NOMO-1 (cell line): ENCODE measurements at regions not wholly inside any gene's neighbourhood (a gene's known extent, or its start where the extent isn't known, plus 50 kb on each side); places are given as distances from the start of the nearest gene placed in this dataset.
"Not testable (repeated sequence)": the region's sequence is repeated elsewhere in the genome, so short reads cannot be mapped to it uniquely, and the experiment has no call there.

Experiments used
- DNase-seq, 2 experiments: peaks; one replicate each; lab custom pipeline; 2025; ENCODE audit not compliant: unreplicated experiment in 2 of 2; lab: John Stamatoyannopoulos, UW

DNA sequence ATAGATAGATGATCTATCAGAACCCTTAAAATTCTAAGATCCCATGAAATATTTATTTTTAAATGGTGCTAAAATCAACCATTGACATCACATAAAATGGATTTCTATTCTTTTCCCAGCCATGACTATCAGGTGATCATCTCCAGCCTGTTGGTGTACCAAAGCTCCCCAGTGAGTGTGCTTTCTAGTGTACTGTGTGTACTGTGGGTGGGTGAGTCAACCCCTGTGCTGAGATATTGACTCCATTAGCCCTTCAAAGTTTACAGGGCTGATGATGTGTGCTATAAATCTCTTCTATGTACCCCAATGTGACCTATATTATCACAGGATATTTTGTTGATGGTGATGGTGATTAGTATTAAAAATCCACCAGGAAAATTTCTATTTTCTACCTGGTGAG, 344.6 kb downstream of the MMUT start:
- no peak for DNase-seq

DNA sequence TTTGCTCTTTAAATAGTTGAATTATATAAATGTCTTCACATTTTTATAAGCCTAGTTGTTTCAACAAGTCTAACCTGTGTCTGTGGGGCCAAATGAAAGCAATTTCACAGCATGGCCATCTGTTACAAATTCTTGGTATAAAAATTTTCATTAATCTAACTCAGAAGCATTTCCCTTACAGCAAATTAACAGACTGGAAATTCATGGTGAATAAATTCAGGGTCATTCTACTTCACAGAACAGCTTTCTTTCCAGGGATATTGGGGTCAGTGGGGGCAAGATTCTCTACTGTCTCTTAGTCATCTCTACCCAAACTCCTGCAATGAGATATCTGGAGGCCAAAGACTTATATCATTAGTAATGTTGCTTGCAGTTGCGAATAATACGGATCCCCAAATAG, 352.1 kb downstream of the MMUT start:
- DNase-seq, result no peak

DNA sequence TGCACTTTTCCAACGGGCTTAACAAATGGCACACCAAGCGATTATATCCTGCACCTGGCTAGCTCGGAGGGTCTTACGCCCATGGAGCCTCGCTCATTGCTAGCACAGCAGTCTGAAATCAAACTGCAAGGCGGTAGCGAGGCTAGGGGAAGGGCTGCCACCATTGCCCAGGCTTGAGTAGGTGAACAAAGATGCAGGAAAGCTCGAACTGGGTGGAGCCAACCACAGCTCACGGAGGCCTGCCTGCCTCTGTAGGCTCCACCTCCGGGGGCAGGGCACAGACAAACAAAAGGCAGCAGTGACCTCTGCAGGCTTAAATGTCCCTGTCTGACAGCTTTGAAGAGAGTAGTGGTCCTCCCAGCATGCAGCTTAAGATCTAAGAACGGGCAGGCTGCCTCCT, 365.4 kb downstream of the MMUT start:
- not testable (repeated sequence) for DNase-seq

DNA sequence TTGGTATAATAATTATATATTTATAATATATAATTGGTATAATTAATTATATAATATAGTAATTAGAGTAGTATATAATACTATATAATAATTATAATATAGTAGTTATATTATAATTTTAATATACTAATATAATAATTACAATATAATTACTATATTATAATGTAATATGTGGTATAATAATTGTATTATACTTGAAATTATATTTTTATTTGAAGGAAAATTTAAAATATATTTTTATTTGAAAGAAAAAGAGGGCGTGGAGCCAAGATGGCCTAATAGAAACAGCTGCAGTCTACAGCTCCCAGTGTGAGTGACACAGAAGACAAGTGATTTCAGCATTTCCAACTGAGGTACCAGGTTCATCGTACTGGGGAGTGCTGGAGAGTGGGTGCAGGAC, 365.9 kb downstream of the MMUT start:
- DNase-seq, result peak in 1 of 2 experiments; percentile 16

DNA sequence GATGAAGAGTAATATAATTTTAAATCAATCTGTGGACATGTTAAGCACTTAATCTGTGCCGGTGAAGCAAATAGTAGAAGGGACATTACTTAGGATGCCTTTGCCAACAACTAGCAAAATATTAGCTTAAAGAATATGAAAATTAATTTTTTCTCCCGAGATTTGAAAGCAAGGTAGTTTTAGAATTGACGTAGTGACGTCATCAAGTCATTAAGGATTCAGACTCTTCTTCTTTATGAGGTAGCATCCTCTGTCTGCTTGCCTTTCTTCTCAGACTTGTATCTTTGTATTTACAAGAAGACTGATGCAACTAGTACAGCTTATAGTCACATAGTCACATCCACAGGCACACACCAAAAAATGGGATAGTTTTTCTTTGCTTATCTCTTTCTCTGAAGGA, 374.4 kb downstream of the MMUT start:
- no peak for DNase-seq

DNA sequence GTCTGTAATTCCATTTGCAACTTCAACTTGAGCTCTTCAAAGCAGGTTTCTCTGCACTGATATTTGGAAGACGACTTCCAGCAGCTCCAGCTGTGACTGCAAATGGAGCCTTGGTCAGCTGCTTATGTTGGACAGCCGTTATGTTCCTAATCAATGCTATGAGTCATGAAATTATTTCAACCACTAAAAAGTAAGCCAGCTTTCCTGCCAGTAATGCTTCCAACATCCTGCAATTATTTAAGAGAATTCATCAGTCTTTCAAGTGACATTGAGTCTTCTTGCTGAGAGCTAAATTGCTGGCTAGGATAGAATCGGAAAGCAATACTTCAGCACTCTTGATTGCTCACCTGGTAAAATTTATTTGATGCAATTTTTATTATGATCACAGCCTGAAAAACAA, 375.7 kb downstream of the MMUT start:
- no peak for DNase-seq

DNA sequence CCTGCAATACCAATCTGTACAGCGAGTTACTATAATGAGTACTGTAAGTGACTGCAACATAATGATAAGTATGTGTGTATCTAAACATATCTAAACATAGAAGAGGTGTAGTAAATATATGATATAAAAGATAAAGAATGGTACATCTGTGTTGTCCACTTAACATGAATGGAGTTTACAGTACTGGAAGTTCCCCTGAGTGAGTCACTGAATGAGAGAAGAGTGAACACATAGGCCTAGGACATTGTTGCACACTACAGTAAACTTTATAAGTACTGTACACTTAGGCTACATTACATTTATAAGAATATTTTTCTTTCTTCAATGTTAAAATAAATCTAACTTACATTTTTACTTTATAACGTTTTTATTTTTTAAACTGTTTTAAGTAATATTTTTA, 380.4 kb downstream of the MMUT start:
- DNase-seq, result no peak

DNA sequence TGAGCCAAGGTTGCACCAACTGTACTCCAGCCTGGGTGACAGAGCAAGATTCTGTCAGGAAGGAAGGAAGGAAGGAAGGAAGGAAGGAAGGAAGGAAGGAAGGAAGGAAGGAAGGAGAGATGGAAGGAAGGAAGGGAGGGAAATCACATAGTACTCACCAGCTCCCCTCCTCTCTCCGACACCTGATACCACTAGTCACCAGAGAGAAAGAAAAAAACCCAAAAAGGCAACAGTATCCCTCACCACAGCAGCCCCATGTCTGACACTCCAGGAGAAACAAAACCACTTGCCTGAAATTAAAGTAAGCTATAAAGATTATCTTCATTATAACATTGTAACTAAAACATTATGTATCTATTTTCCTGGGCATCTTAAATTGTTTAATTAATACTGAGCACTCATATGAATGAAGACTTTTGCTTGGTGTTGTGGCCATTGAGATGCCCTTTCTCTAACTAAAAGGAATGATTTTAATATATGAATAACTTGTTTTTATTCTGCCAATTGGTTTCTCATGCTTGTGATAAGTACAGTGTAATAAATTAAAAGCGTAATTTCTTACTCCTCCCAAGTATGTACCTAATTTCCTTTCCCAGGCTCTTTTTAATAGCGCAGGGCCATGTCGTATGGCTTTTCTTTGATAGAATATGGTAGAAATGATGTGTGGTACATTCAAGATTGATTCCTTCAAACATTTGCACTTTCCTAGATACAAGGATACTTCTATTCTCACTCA, 390.0 kb downstream of the MMUT start:
- DNase-seq, result no peak

DNA sequence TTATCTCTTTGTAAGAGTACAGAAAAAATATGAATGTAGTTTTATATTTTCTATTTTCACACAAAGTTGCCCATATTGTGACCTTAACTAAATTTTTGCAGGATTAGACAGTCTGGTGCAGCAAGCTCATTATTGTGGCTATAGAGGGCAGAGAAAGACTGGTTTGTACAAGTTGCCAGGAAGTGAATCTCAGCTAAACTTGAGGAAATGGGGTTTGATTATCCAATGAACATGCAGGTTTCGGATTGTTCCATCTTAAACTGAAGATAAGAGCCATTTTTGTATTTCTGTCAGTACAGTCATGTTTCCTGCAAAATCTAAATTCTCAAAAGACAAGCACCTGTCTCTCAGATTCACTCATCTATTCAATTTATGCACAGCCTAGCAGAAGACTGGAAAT, 390.9 kb downstream of the MMUT start:
- no peak for DNase-seq

DNA sequence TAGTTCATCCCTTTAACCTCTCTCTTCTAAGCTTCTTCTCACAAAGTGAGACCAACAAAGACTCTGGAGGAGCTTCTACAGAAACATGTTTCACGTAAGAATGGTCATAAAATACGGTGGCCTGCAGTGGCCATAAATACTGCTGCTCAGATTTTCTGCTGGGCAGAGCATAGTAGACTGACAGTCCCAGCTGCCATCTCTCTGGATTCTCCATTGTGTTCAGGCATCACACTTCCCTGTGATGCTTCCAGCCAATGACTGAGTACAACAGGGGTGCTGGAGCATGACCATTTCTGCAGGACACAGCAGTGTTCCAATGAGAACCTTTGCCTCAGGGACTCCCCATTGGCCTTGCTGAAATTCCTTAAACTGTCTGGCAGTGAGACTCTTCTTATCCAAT, 392.6 kb downstream of the MMUT start:
- DNase-seq, result no peak

DNA sequence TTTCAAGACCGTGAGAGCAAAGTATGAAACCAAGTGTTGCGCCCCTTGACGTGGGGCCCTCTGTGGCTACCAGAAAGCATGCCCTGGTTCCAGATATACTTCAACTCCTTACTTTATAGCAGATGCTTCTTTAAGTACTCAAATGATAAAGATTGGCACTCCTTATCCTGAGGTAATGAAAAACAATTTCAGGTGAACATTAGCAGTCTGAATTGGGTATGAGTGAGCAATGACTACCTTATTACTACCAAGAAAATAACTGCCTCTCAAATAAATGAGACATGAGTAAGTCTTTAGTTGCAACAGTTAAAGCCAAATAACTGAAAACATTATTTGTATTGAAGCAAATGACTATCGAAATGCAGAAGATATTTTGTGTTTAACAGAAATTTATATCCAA, 408.7 kb downstream of the MMUT start:
- no peak for DNase-seq

DNA sequence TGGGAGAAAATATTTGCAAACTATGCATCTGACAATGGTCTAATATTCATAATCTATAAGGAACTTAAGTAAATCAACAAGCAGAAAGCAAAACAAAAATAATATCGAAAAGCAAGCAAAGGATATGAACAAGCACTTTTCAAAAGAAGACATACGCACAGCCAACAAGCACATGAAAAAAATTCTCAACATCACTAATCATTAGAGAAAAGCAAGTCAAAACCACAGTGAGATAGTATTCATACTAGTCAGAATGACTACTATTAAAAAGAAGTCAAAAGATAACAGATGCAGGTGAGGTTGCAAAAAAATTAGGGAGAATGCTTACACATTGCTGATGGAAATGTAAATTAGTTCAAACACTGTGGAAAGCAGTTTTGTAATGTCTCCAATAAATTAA, 410.2 kb downstream of the MMUT start:
- DNase-seq, result no peak

DNA sequence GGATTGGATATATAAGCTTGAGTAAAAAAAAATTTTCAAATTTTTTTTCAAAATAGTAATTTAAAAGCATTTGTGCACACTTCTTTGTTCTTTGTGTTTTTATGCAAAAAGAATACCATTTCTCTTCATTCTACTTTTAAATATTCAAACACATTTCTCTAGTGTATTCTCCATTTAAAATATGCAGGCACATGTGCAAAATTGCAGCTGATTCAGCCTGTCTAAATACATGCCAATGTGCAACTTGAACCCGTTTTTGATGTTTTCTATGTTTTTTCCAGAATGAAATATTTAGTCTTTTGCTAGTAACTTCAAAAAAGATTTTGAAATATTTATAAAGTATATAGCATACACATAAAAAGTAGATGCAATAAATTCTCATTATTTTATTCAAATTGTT, 411.8 kb downstream of the MMUT start:
- DNase-seq, result no peak

DNA sequence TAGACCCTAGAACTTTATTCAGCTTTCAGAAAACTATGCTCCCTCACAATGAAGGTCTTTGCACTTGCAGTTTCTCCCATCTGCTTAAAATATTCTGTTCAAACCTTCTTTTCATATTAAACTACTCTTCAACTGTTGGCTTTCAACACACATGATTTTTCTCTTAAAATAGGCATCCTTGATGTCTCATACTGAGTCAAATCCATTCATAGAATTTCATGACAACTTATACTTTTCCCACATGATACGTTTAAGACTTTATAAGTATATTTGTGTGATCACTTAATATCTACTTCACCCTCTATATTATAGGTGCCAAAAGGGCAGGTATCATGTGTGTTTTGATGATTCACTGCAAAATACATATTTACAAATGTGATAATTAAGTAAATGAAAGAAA, 412.5 kb downstream of the MMUT start:
- DNase-seq, result no peak

DNA sequence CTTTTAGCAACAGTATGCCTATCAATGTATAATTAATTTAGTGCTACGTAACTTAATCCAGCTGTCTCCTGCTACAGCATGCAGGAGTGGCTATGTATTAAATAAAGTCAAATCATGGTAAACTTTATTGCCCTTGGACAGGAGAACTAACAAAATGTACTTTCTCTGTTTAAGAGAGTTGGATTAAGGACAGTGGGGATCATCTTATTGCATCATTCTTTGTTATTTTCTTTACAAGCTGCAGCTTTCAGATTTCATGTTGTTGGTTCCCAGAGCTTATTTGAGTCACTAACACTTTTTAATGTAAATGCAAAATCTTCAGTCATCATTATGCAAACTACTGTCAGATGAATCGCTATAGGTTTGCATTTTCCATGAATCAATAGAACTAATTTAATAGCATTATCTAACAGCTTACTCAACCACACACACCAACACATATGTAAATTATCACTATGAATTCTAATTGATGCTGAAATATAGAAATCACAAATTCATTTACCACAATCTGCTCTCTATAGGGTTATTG, 424.7 kb downstream of the MMUT start:
- no peak for DNase-seq

DNA sequence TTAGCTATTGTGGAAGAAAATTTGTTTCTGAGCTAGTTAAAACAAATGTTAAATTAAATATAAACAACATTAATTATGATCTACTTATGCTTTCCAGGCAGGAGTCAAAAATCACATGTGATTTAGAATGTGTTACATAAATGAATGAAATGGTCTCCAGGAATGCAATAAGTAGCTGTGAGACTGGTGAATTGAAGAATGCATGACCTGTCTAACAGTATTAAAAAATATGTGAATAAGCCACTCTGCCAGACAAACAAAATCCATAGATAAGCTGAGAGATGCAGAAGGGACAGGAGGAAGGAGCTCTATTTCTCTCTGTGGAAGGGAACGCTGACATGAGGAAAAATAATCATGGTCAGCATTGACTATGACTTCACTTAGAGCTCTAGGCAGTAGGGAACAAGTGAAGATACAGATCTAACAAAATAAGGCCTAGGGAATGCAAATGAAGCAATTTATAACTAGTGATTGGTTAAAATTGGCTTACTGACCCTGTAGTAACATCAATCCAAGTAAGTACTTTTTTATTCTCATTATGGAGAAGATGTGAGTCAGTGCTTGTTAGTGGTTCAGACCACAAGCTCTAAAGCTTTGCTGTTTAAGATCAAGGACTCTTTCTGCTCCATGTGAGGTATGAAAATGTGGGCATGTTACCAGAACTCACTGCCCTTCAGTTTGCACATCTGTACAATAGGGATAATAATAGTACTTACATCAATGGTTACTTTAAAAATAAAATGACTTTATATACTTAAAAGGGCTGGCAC, 432.6 kb downstream of the MMUT start:
- no peak for DNase-seq

DNA sequence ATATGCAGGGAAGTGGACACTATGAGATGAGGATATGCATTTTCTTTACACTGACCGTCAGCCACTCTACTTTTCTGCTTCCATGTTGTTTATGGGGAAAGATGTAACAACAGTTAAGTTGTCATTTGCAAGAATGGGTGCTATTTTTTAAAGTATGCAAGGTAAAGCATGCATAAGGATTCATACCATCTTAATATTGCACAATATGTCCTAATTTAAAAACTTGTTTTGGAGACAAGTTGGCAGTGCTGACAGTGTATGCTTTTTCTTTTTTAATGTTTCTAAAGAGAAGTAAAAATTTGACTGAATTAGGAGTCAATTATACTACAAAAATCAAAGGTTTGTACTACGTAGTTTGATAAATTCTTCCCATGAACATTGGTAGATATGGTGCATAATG, 435.4 kb downstream of the MMUT start:
- DNase-seq, result no peak

DNA sequence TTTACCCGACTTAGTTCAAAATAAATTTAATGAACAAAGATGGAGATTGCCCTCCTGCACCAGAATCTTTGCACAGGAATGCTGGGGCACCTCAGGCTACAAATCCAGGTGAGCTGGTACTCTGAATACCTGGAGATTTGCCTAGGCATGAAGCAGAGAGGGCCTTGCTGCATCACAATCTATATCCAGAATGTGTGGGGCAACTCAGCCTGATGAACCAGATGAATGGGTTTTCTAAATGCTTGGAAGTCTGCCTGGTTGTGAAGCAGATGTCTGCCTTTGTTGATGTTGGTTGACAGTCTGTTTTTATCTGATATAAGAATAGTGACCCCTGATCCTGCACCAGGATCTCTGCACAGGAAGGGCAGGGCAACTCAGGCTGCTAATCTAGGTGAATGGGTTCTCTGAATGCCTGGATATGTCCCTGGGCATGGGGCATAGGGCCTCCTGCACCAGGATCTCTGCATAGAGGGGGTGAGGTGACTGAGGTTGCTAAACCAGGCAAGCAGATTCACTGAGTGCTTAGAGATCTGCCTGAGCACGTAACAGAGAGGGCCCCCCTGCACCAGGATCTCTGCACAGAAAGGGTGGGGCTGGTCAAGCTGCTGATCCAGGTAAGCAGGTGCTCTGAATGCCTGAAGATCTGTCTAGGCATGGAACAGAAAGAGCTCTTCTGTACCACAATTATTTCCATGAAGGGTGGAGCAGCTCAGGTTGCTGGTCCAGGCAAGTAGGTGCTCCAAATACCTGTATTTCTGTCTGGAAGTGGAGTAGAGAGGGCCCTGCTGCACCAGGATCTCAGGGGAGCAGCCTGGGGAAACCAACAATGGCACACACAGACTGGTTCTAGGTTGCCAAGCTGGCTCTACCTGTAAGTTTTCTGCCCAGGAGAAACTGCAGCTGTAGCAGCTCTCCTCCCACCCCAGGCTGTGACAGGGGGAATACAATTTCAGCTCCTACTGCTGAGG, 437.5 kb downstream of the MMUT start:
- DNase-seq, result no peak

DNA sequence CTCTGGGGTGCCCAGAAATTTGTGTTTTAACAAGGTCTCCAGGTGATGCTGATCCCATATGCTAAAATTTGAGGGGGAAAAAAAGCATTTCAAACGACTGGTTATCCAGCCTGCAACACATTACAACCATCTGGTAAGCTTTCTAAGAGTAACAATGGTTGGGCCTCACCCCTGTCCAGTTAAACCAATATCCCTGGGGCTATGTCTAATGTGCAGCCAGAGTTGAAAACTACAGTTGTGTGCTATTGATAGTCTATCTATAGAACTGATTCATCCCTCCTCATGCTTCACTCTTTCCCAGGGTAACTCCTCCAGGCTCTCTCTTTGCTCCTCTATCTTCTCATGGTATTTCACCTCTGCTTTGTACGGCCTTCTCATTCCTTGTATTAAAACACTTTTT, 458.3 kb downstream of the MMUT start:
- DNase-seq, result no peak

DNA sequence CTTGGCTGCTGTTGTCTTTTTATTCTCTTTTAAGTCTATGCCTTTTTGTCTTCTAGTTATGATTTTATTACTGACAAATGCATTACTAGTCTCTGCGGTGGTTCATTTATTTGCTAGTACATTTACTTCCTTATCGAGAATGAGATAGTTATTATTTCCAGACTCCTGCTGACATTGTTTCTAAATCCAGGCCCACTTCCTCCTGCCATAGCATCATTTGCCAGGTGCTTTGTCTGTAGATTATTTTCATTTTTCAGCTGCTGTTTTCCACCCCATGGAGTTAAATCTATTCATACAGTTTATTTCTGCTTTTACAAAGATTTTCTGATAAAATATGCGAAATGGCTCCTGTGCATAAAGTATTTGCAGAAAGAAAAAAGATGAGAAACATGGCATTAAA, 459.7 kb downstream of the MMUT start:
- DNase-seq, result no peak

DNA sequence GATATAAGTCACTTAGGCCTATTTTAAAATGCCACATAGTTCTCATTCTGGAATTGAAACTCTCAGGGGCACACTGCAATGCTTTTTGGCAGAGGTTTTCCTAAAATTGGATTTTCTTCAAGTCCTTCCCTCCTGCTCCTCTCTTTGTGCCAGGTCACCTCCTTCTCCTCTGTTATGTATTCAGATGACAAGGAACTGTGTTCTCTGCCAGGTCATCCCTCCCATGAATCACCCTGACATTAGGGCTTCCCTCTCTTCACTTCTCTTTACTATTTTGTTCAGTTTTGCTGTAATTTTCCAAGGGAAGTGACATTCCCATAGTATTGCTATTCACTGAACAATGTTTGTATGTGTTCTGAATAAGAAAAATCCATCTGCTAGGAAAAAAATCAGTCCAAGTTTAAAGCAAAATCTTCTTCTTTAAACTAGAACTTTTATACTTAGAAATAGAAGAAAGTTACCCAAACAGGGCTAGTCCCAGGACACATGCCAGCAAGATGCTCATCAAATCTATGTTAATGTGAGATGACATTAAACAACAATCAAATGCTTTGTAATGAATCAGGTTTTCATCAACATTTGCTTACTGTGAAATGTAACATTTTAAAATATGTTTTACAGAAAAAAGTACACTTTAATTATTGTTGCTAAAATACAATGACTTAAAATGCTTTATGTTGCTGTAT, 461.1 kb downstream of the MMUT start:
- no peak for DNase-seq
